Skeletal muscle tissue (tissue), 3 donors: ENCODE measurements at regions not wholly inside any gene's neighbourhood (a gene's known extent, or its start where the extent isn't known, plus 50 kb on each side); places are given as distances from the start of the nearest gene placed in this dataset.

Source experiments
- H3K27ac ChIP-seq: one replicate; pipeline ENCODE4 v1.7.0; 2013; ENCODE audit warnings: mild to moderate bottlenecking, low read depth, low read length, inconsistent platforms
- H3K27me3 ChIP-seq, 3 donors: one replicate each; pipeline ENCODE4 v1.7.0; 2013; ENCODE audit warnings: low read length in 3 of 3; ENCODE audit not compliant: control insufficient read depth in 3 of 3, insufficient read depth in 3 of 3
- H3K36me3 ChIP-seq, 3 donors: one replicate each; pipeline ENCODE4 v1.7.0; 2013; ENCODE audit warnings: low read length in 3 of 3; ENCODE audit not compliant: control insufficient read depth in 3 of 3, insufficient read depth in 3 of 3
- H3K4me1 ChIP-seq, 3 donors: one replicate each; pipeline ENCODE4 v1.7.0; 2013; ENCODE audit warnings: low read length in 3 of 3, mild to moderate bottlenecking in 3 of 3; ENCODE audit not compliant: control insufficient read depth in 3 of 3, insufficient read depth in 3 of 3
- H3K4me3 ChIP-seq, 3 donors: one replicate each; pipeline ENCODE4 v1.7.0; 2013; ENCODE audit warnings: low read length in 3 of 3
- H3K9ac ChIP-seq, 3 donors: one replicate each; pipeline ENCODE4 v1.7.0; 2013; ENCODE audit warnings: low read length in 3 of 3, mild to moderate bottlenecking in 3 of 3, moderate library complexity in 2 of 3, low read depth in 1 of 3
- H3K9me3 ChIP-seq, 3 donors: one replicate each; pipeline ENCODE4 v1.7.0; 2013; ENCODE audit warnings: low read length in 3 of 3; ENCODE audit not compliant: control insufficient read depth in 3 of 3
- donor health status: Osteomylitis.

DNA sequence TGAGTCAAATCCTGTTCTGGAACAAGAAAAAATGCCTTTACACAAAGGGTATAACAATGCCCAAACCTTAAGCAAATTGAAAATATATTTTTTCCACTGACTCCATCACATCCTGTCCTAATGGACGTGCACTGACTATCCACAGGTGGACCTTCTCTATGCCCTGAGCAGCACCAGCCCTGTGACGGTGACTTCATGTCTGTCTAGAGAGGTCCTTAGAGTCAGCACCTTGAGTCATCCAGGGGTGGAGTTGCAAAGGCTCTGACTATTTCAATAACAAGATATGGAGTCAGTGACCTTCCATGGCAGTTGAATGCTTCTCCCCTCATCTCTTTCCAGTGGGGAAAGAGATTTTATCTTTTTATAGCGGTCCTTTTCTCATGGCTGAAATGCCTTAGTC, 78.0 kb downstream of the YIPF5 start:
- no peaks in the 10 kb centered on the region for H3K27me3 ChIP-seq
- no peaks in the 10 kb centered on the region for H3K9me3 ChIP-seq
- no peak overlapping the region for H3K9ac ChIP-seq
- H3K36me3 ChIP-seq = no peaks in the 10 kb centered on the region
- no peak overlapping the region for H3K27ac ChIP-seq
- H3K4me3 ChIP-seq = no peak overlapping the region
- peaks cover 0 to 11% (median 6%) of the 10 kb centered on the region in 3 donors for H3K4me1 ChIP-seq

DNA sequence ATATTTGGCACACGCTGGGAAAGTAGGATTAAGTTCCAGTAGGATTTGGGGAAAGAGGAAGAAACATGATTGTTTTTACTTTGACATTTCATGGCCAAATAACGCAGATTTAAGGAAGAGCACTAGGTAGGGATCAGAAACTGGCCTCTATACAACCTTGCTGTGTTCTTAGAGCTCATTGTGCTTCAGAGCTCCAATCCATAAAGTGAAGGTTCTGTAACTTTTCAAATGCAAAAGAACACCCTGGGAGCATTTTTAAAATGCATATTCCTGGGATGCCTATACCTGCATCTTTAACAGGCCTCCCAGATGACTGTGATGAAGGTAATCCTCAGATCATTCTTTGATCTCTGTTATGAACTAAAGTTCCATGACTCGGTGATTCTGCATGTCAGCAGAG, 77.1 kb downstream of the YIPF5 start:
- H3K27ac ChIP-seq = no peak overlapping the region
- no peak overlapping the region for H3K4me3 ChIP-seq
- no peaks in the 10 kb centered on the region for H3K9me3 ChIP-seq
- no peaks in the 10 kb centered on the region for H3K27me3 ChIP-seq
- H3K4me1 ChIP-seq = peaks cover 0 to 11% (median 6%) of the 10 kb centered on the region in 3 donors
- no peaks in the 10 kb centered on the region for H3K36me3 ChIP-seq
- no peak overlapping the region for H3K9ac ChIP-seq

DNA sequence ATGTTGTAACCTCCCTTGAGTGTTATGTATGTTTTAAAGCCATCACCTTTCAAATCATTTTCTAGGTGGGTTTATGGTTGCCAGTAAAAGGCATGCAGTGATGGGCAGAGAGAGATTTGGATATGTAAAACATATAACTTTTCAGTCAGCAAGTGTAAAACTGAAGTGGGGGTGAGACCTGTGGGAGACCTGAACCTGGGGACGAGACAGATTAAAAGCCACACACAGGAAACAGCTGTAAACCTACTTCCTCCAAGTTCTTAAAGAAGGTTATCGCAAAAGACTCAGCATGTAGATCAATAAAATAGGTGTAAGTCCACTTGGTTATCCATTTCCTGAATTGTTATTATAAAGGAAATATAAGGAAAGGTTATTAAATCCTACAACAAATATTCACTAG, 76.6 kb downstream of the YIPF5 start:
- no peak overlapping the region for H3K9ac ChIP-seq
- H3K27me3 ChIP-seq = no peaks in the 10 kb centered on the region
- H3K36me3 ChIP-seq = no peaks in the 10 kb centered on the region
- no peaks in the 10 kb centered on the region for H3K9me3 ChIP-seq
- no peak overlapping the region for H3K27ac ChIP-seq
- no peak overlapping the region for H3K4me3 ChIP-seq
- peaks cover 0 to 6% (median 5%) of the 10 kb centered on the region in 3 donors for H3K4me1 ChIP-seq

DNA sequence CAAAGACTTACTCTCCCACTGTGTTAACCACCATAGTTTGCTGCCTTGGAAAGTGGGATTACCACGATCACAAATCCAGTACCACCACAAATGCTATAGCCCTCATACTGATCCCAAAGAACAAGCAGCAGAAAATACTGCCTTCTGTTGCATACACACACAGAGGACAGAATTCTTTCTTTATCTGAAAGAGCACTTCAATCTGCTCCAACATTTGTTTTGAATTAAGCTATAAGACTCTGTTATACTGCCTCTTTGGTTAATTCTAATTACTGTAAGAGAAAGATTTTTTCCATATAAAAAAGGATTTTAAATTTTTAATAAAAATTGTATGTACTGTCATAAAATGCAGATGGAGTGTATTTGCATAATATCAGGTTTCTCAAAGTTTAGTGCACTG, 69.8 kb downstream of the YIPF5 start:
- Histone ChIP-seq H3K27ac (no peak overlapping the region), H3K9ac (no peak overlapping the region), H3K4me3 (no peak overlapping the region), H3K4me1 (no peaks in the 10 kb centered on the region), H3K36me3 (no peaks in the 10 kb centered on the region), H3K9me3 (no peaks in the 10 kb centered on the region), H3K27me3 (no peaks in the 10 kb centered on the region)

DNA sequence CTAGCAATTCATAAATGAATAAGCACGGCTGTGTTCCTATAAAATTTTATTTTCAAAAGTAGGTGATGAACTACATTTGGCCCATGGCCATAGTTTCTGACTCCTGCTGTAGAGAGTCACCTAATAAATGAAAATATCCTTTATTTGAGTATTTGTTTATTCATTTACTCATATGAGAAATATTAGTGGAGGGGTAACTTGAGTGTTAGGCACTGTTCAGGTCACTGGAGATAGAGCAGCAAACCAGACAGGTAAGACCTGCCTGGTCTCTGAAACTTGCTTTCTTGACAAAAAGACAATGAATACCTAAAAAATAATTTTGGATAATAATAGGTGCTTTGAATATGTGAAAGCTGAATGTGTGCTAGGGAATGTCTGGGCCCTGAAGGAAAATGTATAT, 68.8 kb downstream of the YIPF5 start:
- no peaks in the 10 kb centered on the region for H3K9me3 ChIP-seq
- H3K4me3 ChIP-seq = no peak overlapping the region
- H3K27me3 ChIP-seq = no peaks in the 10 kb centered on the region
- no peaks in the 10 kb centered on the region for H3K36me3 ChIP-seq
- no peak overlapping the region for H3K9ac ChIP-seq
- no peak overlapping the region for H3K27ac ChIP-seq
- no peaks in the 10 kb centered on the region for H3K4me1 ChIP-seq

DNA sequence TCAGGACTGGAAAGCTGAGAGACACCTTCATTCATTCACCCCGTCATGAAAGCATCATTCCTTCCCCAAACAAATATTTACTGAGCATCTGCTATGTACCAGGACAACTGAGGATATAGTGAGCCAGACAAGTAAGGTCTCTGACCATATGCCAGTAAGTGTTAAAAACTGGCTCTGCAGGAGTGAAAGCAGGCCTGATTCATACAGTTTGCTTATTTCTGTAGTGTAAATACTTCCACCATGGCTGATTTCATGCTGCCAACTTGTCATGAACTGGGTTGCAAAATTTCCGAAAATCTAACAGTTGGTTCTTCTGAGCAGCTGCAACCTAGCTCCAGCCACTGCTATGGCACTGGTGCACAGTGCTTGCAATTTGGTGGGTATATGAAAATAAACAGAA, 68.1 kb downstream of the YIPF5 start:
- Histone ChIP-seq H3K36me3 (no peaks in the 10 kb centered on the region), H3K4me3 (no peak overlapping the region), H3K27me3 (no peaks in the 10 kb centered on the region), H3K9me3 (no peaks in the 10 kb centered on the region), H3K27ac (no peak overlapping the region), H3K4me1 (no peaks in the 10 kb centered on the region), H3K9ac (no peak overlapping the region)

DNA sequence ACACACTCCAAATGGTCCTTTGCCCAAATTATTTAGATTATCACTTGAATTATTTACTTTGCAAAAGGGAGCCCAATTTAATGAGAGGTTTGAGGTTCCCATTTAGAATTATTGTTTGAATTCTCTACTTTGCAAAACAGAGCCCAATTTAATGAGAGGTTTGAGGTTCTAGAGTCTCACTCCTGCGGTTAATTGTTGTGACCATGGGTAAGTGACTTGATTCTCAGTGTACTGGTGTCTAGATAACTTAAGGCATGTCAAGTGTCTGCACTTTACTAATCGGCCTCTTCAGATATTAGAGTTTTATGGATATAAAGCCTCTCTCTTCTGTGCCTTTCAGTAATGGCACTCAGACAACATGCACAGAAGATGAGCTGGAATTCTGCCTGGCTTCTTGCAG, 67.5 kb downstream of the YIPF5 start:
- no peak overlapping the region for H3K27ac ChIP-seq
- H3K27me3 ChIP-seq = no peaks in the 10 kb centered on the region
- no peak overlapping the region for H3K4me3 ChIP-seq
- H3K9me3 ChIP-seq = no peaks in the 10 kb centered on the region
- H3K36me3 ChIP-seq = no peaks in the 10 kb centered on the region
- no peak overlapping the region for H3K9ac ChIP-seq
- H3K4me1 ChIP-seq = no peaks in the 10 kb centered on the region

DNA sequence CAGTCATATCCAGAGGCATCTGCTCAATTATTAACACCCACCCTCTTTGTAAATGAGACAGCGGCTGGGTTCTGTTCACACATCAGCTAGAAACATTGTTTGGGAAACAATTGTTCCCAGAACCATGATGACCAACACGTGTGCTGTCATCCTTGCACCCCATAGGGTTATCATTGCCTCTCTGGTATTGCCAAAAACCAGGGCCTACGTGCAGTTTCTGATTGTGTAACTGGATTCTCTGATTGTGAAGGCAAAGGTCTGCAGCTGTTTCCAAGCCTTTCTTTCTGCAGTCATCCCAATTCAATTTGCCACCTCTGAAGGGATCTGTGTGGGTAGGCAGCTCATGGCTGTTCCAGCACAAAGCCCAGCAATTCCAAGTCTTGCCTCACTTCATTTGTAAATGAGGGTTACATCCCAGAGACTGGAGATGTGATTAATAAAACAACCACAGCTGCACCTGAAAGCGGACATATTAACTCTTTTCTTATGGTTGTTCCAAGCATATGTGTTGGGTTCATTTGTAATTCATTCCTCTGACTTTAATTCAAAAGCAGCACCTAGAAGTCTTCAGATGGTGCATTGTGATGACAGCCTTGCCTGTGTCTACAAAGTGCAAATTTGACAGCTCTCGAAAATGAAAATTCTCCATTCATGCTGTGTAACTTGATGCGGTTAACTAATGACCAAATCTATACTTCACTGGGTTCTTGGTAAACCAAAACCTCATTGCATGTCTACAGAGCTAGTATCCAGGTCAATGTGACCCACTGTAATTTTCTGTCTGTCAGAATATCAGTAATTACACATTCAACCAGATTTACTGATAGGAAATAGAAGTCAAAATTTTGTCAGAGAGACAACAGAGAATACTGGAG, 66.6 kb downstream of the YIPF5 start:
- H3K4me3 ChIP-seq = no peak overlapping the region
- H3K27me3 ChIP-seq = no peaks in the 10 kb centered on the region
- H3K9ac ChIP-seq = no peak overlapping the region
- no peaks in the 10 kb centered on the region for H3K36me3 ChIP-seq
- no peaks in the 10 kb centered on the region for H3K9me3 ChIP-seq
- H3K27ac ChIP-seq = no peak overlapping the region
- no peaks in the 10 kb centered on the region for H3K4me1 ChIP-seq

DNA sequence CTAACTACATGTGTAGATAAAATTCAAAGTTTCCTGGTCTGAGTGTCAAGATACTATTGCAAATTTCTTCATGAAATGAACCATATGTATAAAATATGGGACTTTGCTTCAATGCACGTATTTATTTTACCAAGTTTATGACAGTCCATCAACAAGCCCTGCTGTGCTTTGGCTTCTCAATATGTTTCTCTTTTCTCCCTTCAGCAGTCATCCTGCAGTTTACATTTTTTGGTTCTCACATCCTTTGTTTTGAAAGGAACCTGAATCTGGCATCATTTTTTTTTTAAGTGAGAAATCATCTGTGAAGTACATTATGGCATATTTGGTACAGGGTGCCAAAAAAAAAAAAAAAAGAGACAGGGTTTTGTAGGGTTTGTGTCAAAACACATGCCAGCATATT, 65.1 kb downstream of the YIPF5 start:
- Histone ChIP-seq H3K9ac (no peak overlapping the region), H3K27me3 (no peaks in the 10 kb centered on the region), H3K4me3 (no peak overlapping the region), H3K27ac (no peak overlapping the region), H3K9me3 (no peaks in the 10 kb centered on the region), H3K4me1 (no peaks in the 10 kb centered on the region), H3K36me3 (no peaks in the 10 kb centered on the region)

DNA sequence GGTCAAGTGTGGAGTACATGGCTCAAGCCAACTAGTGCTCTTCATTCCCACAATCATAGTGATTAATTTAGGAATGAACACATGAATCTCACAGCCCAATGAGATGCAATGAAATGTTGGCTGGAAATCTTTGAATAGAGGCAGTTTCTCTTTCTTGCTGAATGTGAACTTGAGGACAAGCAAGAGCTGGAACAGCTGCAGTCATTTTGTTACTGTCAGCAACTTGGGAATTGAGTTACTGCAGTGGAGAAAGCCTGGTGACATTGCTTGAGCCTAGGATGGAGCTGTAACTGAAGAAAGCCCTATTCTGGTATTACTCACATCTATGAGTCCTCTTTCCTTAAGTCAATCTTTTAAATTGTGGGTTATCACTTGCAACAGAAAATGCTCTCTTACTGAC, 62.3 kb downstream of the YIPF5 start:
- Histone ChIP-seq H3K4me1 (no peaks in the 10 kb centered on the region), H3K27me3 (no peaks in the 10 kb centered on the region), H3K9ac (no peak overlapping the region), H3K4me3 (no peak overlapping the region), H3K36me3 (no peaks in the 10 kb centered on the region), H3K9me3 (peaks cover 0 to 4% (median 0%) of the 10 kb centered on the region in 3 donors), H3K27ac (no peak overlapping the region)
